CD4-positive, alpha-beta T cell treated with Interferon alpha-2 for 1 hour (primary cell): ENCODE measurements at regions not wholly inside any gene's neighbourhood (a gene's known extent, or its start where the extent isn't known, plus 50 kb on each side); places are given as distances from the start of the nearest gene placed in this dataset.
"Not testable (repeated sequence)": the region's sequence is repeated elsewhere in the genome, so short reads cannot be mapped to it uniquely, and the experiment has no call there.

Experiments used
- DNase-seq, 2 donors: peaks; one replicate each; pipeline ENCODE4 v3.0.0-alpha.2; 2020 to 2022

- no peak for DNase-seq
These were observed 1241.2 kb upstream of the FLRT2 start for GRCh38 chr14:84288781-84289180.

- no peak for DNase-seq
These were observed 1231.2 kb upstream of the FLRT2 start for GRCh38 chr14:84298663-84299195.

- no peak for DNase-seq
These were observed 1226.8 kb upstream of the FLRT2 start for GRCh38 chr14:84303140-84303539.

- DNase-seq = no peak
These were observed 1217.4 kb upstream of the FLRT2 start for GRCh38 chr14:84312551-84312950.

- DNase-seq = no peak
These were observed 1206.5 kb upstream of the FLRT2 start for GRCh38 chr14:84323450-84323849.

GRCh38 chr14:84323978-84324377, 1206.0 kb upstream of the FLRT2 start:
- DNase-seq = no peak

GRCh38 chr14:84336433-84336832, 1193.5 kb upstream of the FLRT2 start:
- no peak for DNase-seq

GRCh38 chr14:84340938-84341337, 1189.0 kb upstream of the FLRT2 start:
- no peak for DNase-seq

- DNase-seq = not testable (repeated sequence)
These were observed 1188.1 kb upstream of the FLRT2 start for GRCh38 chr14:84341867-84342266.

GRCh38 chr14:84343656-84344055, 1186.3 kb upstream of the FLRT2 start:
- no peak for DNase-seq

- no peak for DNase-seq
These were observed 1178.3 kb upstream of the FLRT2 start for GRCh38 chr14:84351646-84352045.

GRCh38 chr14:84361476-84361875, 1168.5 kb upstream of the FLRT2 start:
- DNase-seq = no peak

- no peak for DNase-seq
These were observed 1154.7 kb upstream of the FLRT2 start for GRCh38 chr14:84375235-84375634.

GRCh38 chr14:84390010-84390409, 1139.9 kb upstream of the FLRT2 start:
- no peak for DNase-seq

- no peak for DNase-seq
These were observed 1132.3 kb upstream of the FLRT2 start for GRCh38 chr14:84397631-84398030.

GRCh38 chr14:84399296-84399910, 1130.5 kb upstream of the FLRT2 start:
- no peak for DNase-seq

- DNase-seq = no peak
These were observed 1128.3 kb upstream of the FLRT2 start for GRCh38 chr14:84401631-84402030.

GRCh38 chr14:84403585-84403984, 1126.4 kb upstream of the FLRT2 start:
- DNase-seq = no peak

- DNase-seq = no peak
These were observed 1125.7 kb upstream of the FLRT2 start for GRCh38 chr14:84404246-84404645.

GRCh38 chr14:84409435-84409834, 1120.5 kb upstream of the FLRT2 start:
- DNase-seq = no peak

- DNase-seq = no peak
These were observed 1119.6 kb upstream of the FLRT2 start for GRCh38 chr14:84410344-84410743.

GRCh38 chr14:84420221-84420620, 1109.7 kb upstream of the FLRT2 start:
- no peak for DNase-seq

GRCh38 chr14:84421621-84422020, 1108.3 kb upstream of the FLRT2 start:
- no peak for DNase-seq

- no peak for DNase-seq
These were observed 1104.0 kb upstream of the FLRT2 start for GRCh38 chr14:84425968-84426367.

- DNase-seq = no peak
These were observed 1097.3 kb upstream of the FLRT2 start for GRCh38 chr14:84432676-84433075.
